Kidney epithelial cell (primary cell): ENCODE measurements at regions not wholly inside any gene's neighbourhood (a gene's known extent, or its start where the extent isn't known, plus 50 kb on each side); places are given as distances from the start of the nearest gene placed in this dataset.

Experiments
- DNase-seq: peaks from one replicate; pipeline ENCODE4 v3.0.0-alpha.2; 2010; ENCODE audit warnings: low read depth
- H3K27me3 ChIP-seq: 2 replicates; pipeline ENCODE4 v1.6.0; 2011; ENCODE audit warnings: low read length; ENCODE audit not compliant: control insufficient read depth, insufficient read depth
- H3K36me3 ChIP-seq: 2 replicates; pipeline ENCODE4 v1.5.1; 2011; ENCODE audit warnings: low read length; ENCODE audit not compliant: control insufficient read depth, insufficient read depth
- H3K4me3 ChIP-seq: 2 replicates; pipeline ENCODE4 v1.5.1; 2011; ENCODE audit warnings: low read depth, mild to moderate bottlenecking, control low read depth, low read length
- CTCF ChIP-seq: IDR thresholded peaks from 2 replicates; pipeline ENCODE4 v1.5.1; 2011; ENCODE audit warnings: mild to moderate bottlenecking, moderate library complexity, low read length, control low read depth, inconsistent platforms; ENCODE audit not compliant: insufficient read depth, poor library complexity, severe bottlenecking

GRCh38 chr13:58119804-58120203 lies 488.3 kb downstream of the PCDH17 start:
- H3K36me3 ChIP-seq = no peaks in the 10 kb centered on the region
- no peak overlapping the region for H3K4me3 ChIP-seq
- DNase-seq = no peak
- no peak for TF ChIP-seq CTCF
- no peaks in the 10 kb centered on the region for H3K27me3 ChIP-seq

- no peak for TF ChIP-seq CTCF
- no peak overlapping the region for H3K4me3 ChIP-seq
- no peaks in the 10 kb centered on the region for H3K36me3 ChIP-seq
- DNase-seq = no peak
- H3K27me3 ChIP-seq = no peaks in the 10 kb centered on the region
These were observed 495.0 kb downstream of the PCDH17 start for GRCh38 chr13:58126496-58126895.

- no peak for TF ChIP-seq CTCF
- Histone ChIP-seq H3K4me3 (no peak overlapping the region), H3K36me3 (no peaks in the 10 kb centered on the region), H3K27me3 (no peaks in the 10 kb centered on the region)
- DNase-seq = no peak
These were observed 502.5 kb downstream of the PCDH17 start for GRCh38 chr13:58134012-58134411.

- Histone ChIP-seq H3K4me3 (no peak overlapping the region), H3K27me3 (no peaks in the 10 kb centered on the region), H3K36me3 (no peaks in the 10 kb centered on the region)
- TF ChIP-seq CTCF = no peak
- DNase-seq = no peak
These were observed 503.0 kb downstream of the PCDH17 start for GRCh38 chr13:58134525-58134924.

- no peak for TF ChIP-seq CTCF
These were observed 511.4 kb downstream of the PCDH17 start for GRCh38 chr13:58142952-58143351.

GRCh38 chr13:58144616-58145015 lies 513.1 kb downstream of the PCDH17 start:
- Histone ChIP-seq H3K27me3 (no peaks in the 10 kb centered on the region), H3K4me3 (no peak overlapping the region), H3K36me3 (no peaks in the 10 kb centered on the region)
- TF ChIP-seq CTCF = no peak
- DNase-seq = no peak

More at GRCh38 chr13:58142952-58143351, 511.4 kb downstream of the PCDH17 start:
- Histone ChIP-seq H3K4me3 (no peak overlapping the region), H3K27me3 (no peaks in the 10 kb centered on the region), H3K36me3 (no peaks in the 10 kb centered on the region)
- no peak for DNase-seq
